Endothelial cell of umbilical vein (primary cell): ENCODE measurements at regions not wholly inside any gene's neighbourhood (a gene's known extent, or its start where the extent isn't known, plus 50 kb on each side); places are given as distances from the start of the nearest gene placed in this dataset.

Experiments
- BruUV-seq: library from RNA; stranded (reverse); fragments of 400-500 nt; replicated peaks from 2 replicates; lab custom pipeline; 2021; lab: Mats Ljungman, UMichigan
- CTCF ChIA-PET: fragments of 300-600, 350-600 bp; sonication (Branson Sonifier 250); formaldehyde crosslinking; loops from one replicate; lab custom pipeline; 2021; ENCODE audit warnings: antibody characterized with exemption, inconsistent platforms; lab: Charles Lee
- POLR2A ChIA-PET: fragments of 300-600, 350-600 bp; sonication (Branson Sonifier 250); formaldehyde crosslinking; loops from one replicate; lab custom pipeline; 2021; ENCODE audit warnings: antibody characterized with exemption, inconsistent platforms; lab: Charles Lee
- DNase-seq: peaks from one replicate; pipeline ENCODE4 v3.0.0-alpha.2; 2011; ENCODE audit warnings: low read depth, low spot score
- FAIRE-seq: peaks from 2 replicates; lab custom pipeline; 2011; peaks lifted over from hg19 to GRCh38; lab: Jason Lieb, UNC
- H2AFZ ChIP-seq: 2 replicates; pipeline ENCODE4 v1.6.0; 2012; ENCODE audit warnings: low read depth, low read length, control low read depth, inconsistent platforms
- H3K27ac ChIP-seq: 2 replicates; pipeline ENCODE4 v1.5.1; 2011; ENCODE audit warnings: low read depth, mild to moderate bottlenecking, control low read depth, low read length, moderate library complexity; ENCODE audit not compliant: insufficient read depth
- H3K27me3 ChIP-seq, 2 experiments: 2 replicates each; pipeline versions ENCODE4 v1.6.0 to v1.6.1; 2011; ENCODE audit warnings: low read length in 2 of 2, mixed read lengths in 1 of 2; ENCODE audit not compliant: control insufficient read depth in 2 of 2, insufficient read depth in 2 of 2
- H3K36me3 ChIP-seq, 2 experiments: 2 replicates in 1 of 2; 3 replicates in 1 of 2; pipeline ENCODE4 v1.5.1; 2011; ENCODE audit warnings: low read length in 2 of 2, mild to moderate bottlenecking in 1 of 2, moderate library complexity in 1 of 2; ENCODE audit not compliant: control insufficient read depth in 2 of 2, insufficient read depth in 2 of 2; ENCODE audit errors: extremely low read depth in 1 of 2
- H3K4me1 ChIP-seq: 3 replicates; pipeline ENCODE4 v1.5.1; 2011; ENCODE audit warnings: mild to moderate bottlenecking, low read length; ENCODE audit not compliant: control insufficient read depth, insufficient read depth; ENCODE audit errors: extremely low read depth
- H3K4me2 ChIP-seq: 2 replicates; pipeline ENCODE4 v1.6.1; 2011; ENCODE audit warnings: low read length, control low read depth, mixed read lengths; ENCODE audit not compliant: insufficient read depth
- H3K4me3 ChIP-seq, 3 experiments: fragments of 200-600 bp in 1 of 3; sonication (generic), shearing (Covaris generic) in 1 of 3; replicated peaks in 1 of 3; 2 replicates each; pipeline ENCODE4 v1.5.1; 2011 to 2016; ENCODE audit warnings: control low read depth in 3 of 3, low read length in 3 of 3, mild to moderate bottlenecking in 2 of 3, inconsistent platforms in 1 of 3, low read depth in 1 of 3, moderate library complexity in 1 of 3; ENCODE audit not compliant: insufficient read depth in 1 of 3
- H3K79me2 ChIP-seq: 2 replicates; pipeline ENCODE4 v1.6.0; 2012; ENCODE audit warnings: low read length, inconsistent platforms; ENCODE audit not compliant: control insufficient read depth, insufficient read depth
- H3K9ac ChIP-seq: replicated peaks from 2 replicates; pipeline ENCODE3; 2011; ENCODE audit warnings: low read length, control low read depth; ENCODE audit not compliant: insufficient read depth; ENCODE audit errors: extremely low read depth
- H3K9me1 ChIP-seq: replicated peaks from 3 replicates; pipeline ENCODE4 v1.6.0; 2011; ENCODE audit warnings: mild to moderate bottlenecking, low read length; ENCODE audit not compliant: control insufficient read depth, insufficient read depth; ENCODE audit errors: extremely low read depth
- H3K9me3 ChIP-seq: replicated peaks from 2 replicates; pipeline ENCODE4 v1.5.1; 2012; ENCODE audit warnings: low read length, inconsistent platforms; ENCODE audit not compliant: control insufficient read depth, insufficient read depth
- H4K20me1 ChIP-seq: replicated peaks from 2 replicates; pipeline ENCODE3; 2011; ENCODE audit warnings: mild to moderate bottlenecking, low read length; ENCODE audit not compliant: control insufficient read depth, insufficient read depth; ENCODE audit errors: extremely low read depth
- CTCF ChIP-seq, 2 donors: IDR thresholded peaks; 1 replicate in 1 of 2; 2 replicates in 1 of 2; pipeline ENCODE4 v1.5.1; 2011; ENCODE audit warnings: low read length in 2 of 2, mild to moderate bottlenecking in 2 of 2, moderate library complexity in 2 of 2, control low read depth in 1 of 2, inconsistent platforms in 1 of 2, low read depth in 1 of 2; ENCODE audit not compliant: insufficient read depth in 1 of 2; ENCODE audit errors: extremely low read depth in 1 of 2
- EZH2 ChIP-seq: IDR thresholded peaks from 2 replicates; pipeline ENCODE4 v1.6.1; 2012; ENCODE audit warnings: borderline replicate concordance, low read depth, mild to moderate bottlenecking, moderate library complexity, low read length, inconsistent platforms; ENCODE audit not compliant: severe bottlenecking
- FOS ChIP-seq: IDR thresholded peaks from 2 replicates; pipeline ENCODE4 v1.6.1; 2011; ENCODE audit warnings: mild to moderate bottlenecking, low read length, moderate library complexity, borderline replicate concordance; ENCODE audit not compliant: insufficient read depth
- GATA2 ChIP-seq: IDR thresholded peaks from 2 replicates; pipeline ENCODE4 v1.7.0; 2011; ENCODE audit warnings: low read depth, mild to moderate bottlenecking, moderate library complexity, mixed read lengths, low read length; ENCODE audit not compliant: insufficient read length, insufficient read depth
- JUN ChIP-seq: IDR thresholded peaks from 2 replicates; pipeline ENCODE4 v1.6.1; 2011; ENCODE audit warnings: borderline replicate concordance, low read depth; ENCODE audit not compliant: insufficient read length, insufficient read depth
- MYC ChIP-seq: IDR thresholded peaks from one replicate; pipeline ENCODE4 v1.6.1; 2011; ENCODE audit warnings: mild to moderate bottlenecking, low read depth, low read length
- POLR2A ChIP-seq: IDR thresholded peaks from 2 replicates; pipeline ENCODE4 v1.6.1; 2012; ENCODE audit warnings: low read depth, mild to moderate bottlenecking, control low read depth, low read length
- POLR2AphosphoS5 ChIP-seq: IDR thresholded peaks from 2 replicates; pipeline ENCODE4 v1.6.1; 2012; ENCODE audit warnings: low read depth, mild to moderate bottlenecking, control low read depth, low read length, moderate library complexity; ENCODE audit not compliant: insufficient read depth
- dilution Hi-C: fragments of 300-500 bp; cut with MboI; formaldehyde crosslinking; loops from one replicate; pipeline ENCODE4 v1.15.0; 2019; ENCODE audit warnings: low sequenced_read_pairs; ENCODE audit not compliant: extremely low pct_ligation_motif_present
- intact Hi-C: fragments of 100-400 bp; cut with micrococcal nuclease; formaldehyde crosslinking; loops from one replicate; pipeline ENCODE4 v1.10.0; 2022
- TF ChIP-seq, protein P1 (sequence below): IDR thresholded peaks from 2 replicates; pipeline ENCODE4 v1.6.1; 2011; ENCODE audit not compliant: insufficient read depth, insufficient read length

DNA sequence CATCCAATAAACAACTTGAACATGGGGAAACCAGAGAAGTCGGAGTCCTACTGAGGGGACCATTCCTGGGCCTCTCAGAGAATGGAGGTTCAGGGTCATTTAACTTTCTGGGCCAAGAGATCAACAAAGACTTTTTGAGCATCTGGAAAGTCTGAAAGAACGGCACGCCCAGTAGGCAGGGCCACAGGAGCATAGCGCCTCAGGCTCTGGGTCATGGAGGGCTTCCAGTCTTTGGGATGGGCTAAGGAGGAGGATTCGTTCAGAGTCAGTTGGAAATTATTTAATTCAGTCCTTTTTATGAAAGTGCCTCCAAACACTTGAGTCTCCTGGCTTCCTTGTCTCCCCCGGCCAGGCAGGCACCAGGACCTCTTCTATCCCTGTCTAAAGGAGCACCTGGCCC is 101.1 kb upstream of the GLI2 start:
- no peak overlapping the region for H3K4me3 ChIP-seq
- H3K27me3 ChIP-seq, result peaks cover 2 to 3% of the 10 kb centered on the region in 2 experiments
- H3K9me1 ChIP-seq, result no peaks in the 10 kb centered on the region
- no peaks in the 10 kb centered on the region for H3K79me2 ChIP-seq
- no peak for TF ChIP-seq GATA2
- no peak for TF ChIP-seq POLR2AphosphoS5
- TF ChIP-seq, protein P1, sequence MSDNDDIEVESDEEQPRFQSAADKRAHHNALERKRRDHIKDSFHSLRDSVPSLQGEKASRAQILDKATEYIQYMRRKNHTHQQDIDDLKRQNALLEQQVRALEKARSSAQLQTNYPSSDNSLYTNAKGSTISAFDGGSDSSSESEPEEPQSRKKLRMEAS, result no peak
- no peak for TF ChIP-seq JUN
- TF ChIP-seq POLR2A, result no peak
- TF ChIP-seq EZH2, result no peak
- TF ChIP-seq CTCF (IDR thresholded peaks at IDR 0.05; ENCODE audit: extremely low read depth in 1 of 2, insufficient read depth in 1 of 2, low read depth in 1 of 2, low read length in 2 of 2), result no peak
- no peak for TF ChIP-seq FOS
- no peak for TF ChIP-seq MYC
- no peaks in the 10 kb centered on the region for H4K20me1 ChIP-seq
- ChIA-PET POLR2A (no interaction called here), CTCF (no interaction called here)
- no peak overlapping the region for H3K27ac ChIP-seq
- H3K9ac ChIP-seq, result no peak overlapping the region
- H3K4me2 ChIP-seq, result no peak overlapping the region
- intact Hi-C loops (no loop called here), dilution Hi-C loops (no loop called here)
- H3K9me3 ChIP-seq, result no peaks in the 10 kb centered on the region
- H3K36me3 ChIP-seq, result no peaks in the 10 kb centered on the region
- DNase-seq (no peak), FAIRE-seq (no peak)
- BruUV-seq, result no TSS peak
- no peaks in the 10 kb centered on the region for H3K4me1 ChIP-seq
- no peak overlapping the region for H2AFZ ChIP-seq
